ENCODE measurements at regions not wholly inside any gene's neighbourhood (a gene's known extent, or its start where the extent isn't known, plus 50 kb on each side); places are given as distances from the start of the nearest gene placed in this dataset.

DNA sequence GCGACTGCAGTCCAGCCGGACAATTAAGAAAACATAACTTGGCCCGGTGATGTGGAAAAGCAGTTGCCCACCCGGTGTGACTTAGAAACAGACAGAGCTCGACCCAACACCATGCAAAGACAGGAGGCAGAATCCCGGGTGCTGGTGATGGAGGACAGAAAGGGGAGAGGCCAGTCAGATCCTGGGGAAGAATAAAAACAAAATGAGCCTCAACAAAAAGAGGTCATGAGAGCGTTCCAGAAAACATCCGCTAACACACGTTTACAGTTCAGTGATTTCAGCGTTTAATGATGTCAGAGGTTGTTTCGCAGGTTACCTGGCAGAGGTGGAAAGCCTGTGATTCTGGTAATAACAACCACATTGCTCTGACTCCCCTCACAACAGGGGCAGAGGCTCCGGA lies 111.9 kb downstream of the OSR1 start:
- no peak overlapping the region for H3K4me3 ChIP-seq
- no peak for TF ChIP-seq POLR2AphosphoS5 (IDR thresholded peaks at IDR 0.05)
- no peak for TF ChIP-seq EP300 (IDR thresholded peaks at IDR 0.05; ENCODE audit: low read depth)
- TF ChIP-seq, protein P1, sequence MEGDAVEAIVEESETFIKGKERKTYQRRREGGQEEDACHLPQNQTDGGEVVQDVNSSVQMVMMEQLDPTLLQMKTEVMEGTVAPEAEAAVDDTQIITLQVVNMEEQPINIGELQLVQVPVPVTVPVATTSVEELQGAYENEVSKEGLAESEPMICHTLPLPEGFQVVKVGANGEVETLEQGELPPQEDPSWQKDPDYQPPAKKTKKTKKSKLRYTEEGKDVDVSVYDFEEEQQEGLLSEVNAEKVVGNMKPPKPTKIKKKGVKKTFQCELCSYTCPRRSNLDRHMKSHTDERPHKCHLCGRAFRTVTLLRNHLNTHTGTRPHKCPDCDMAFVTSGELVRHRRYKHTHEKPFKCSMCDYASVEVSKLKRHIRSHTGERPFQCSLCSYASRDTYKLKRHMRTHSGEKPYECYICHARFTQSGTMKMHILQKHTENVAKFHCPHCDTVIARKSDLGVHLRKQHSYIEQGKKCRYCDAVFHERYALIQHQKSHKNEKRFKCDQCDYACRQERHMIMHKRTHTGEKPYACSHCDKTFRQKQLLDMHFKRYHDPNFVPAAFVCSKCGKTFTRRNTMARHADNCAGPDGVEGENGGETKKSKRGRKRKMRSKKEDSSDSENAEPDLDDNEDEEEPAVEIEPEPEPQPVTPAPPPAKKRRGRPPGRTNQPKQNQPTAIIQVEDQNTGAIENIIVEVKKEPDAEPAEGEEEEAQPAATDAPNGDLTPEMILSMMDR (IDR thresholded peaks at IDR 0.05) = no peak
- TF ChIP-seq POLR2A (IDR thresholded peaks at IDR 0.05) = no peak
- no peaks in the 10 kb centered on the region for H3K9me3 ChIP-seq
- H3K27me3 ChIP-seq = no peaks in the 10 kb centered on the region
- in situ Hi-C loops (cut with MboI; ENCODE audit: low pct_ligation_motif_present in 1 of 4, low pct_unique_long_range_greater_than_20kb in 1 of 4, low sequenced_read_pairs in 3 of 4) (no loop called here), intact Hi-C loops (cut with DNase I; ENCODE audit: low total_unique reads) (no loop called here)
- 70 to 78% methylated on average over 10 to 12 of the region's 12 CpGs for WGBS, 2 donors (ENCODE audit: low coverage in 1 of 2)
- H3K4me1 ChIP-seq = no peaks in the 10 kb centered on the region
- no peak overlapping the region for H3K27ac ChIP-seq
- DNase-seq = no peak
- H3K36me3 ChIP-seq = no peaks in the 10 kb centered on the region

DNA sequence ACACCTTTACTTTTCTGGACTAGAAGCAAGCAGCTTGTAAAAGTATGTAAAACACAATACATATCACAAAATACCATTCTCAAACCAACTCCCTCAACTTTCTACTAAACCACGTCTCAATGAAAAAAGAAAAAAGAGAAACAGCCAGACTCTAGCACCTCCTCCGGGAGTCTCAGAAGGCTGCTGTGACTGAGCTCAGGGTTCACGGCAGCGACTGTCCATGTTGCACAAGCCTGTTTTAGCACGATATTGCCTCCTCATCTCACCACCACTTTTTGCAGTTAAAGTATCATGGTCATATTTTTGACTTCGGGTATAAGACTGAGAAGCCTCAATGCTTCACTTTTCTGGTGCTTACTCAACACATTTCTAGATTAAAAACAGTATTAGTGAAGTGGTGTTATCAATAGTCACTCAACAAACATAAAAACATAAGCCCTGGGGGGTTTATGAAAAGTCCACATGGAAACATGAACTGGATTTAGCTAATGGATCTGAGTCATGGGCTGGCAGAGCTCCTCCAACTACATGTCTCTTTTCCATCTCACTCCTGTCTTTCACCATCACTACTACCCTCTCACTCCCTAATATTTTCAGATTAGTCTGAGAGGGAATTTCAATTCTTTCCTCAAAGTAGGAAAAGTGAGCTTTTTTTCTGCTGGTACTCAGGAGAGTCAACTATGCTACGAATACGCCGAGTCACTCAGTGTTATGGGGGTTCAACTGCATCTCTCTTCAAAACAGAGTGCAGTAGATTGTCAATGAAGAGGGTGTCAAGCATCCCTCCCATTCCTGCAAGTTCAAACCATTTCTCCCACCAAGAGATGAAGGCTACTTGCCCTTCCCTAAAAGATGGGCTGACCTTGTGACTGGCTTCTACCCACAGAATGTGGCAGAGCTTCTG lies 113.7 kb downstream of the OSR1 start:
- Histone ChIP-seq H3K36me3 (no peaks in the 10 kb centered on the region), H3K9me3 (no peaks in the 10 kb centered on the region), H3K4me3 (no peak overlapping the region), H3K4me1 (no peaks in the 10 kb centered on the region), H3K27ac (no peak overlapping the region), H3K27me3 (no peaks in the 10 kb centered on the region)
- intact Hi-C loops (cut with DNase I; ENCODE audit: low total_unique reads) (no loop called here), in situ Hi-C loops (cut with MboI; ENCODE audit: low pct_ligation_motif_present in 1 of 4, low pct_unique_long_range_greater_than_20kb in 1 of 4, low sequenced_read_pairs in 3 of 4) (no loop called here)
- WGBS, 2 donors (ENCODE audit: low coverage in 1 of 2) = 73 to 83% methylated on average over 6 to 9 of the region's 9 CpGs
- TF ChIP-seq, protein P1 (IDR thresholded peaks at IDR 0.05) = no peak
- TF ChIP-seq POLR2AphosphoS5 (IDR thresholded peaks at IDR 0.05) (no peak), POLR2A (IDR thresholded peaks at IDR 0.05) (no peak), EP300 (IDR thresholded peaks at IDR 0.05; ENCODE audit: low read depth) (no peak)
- no peak for DNase-seq

DNA sequence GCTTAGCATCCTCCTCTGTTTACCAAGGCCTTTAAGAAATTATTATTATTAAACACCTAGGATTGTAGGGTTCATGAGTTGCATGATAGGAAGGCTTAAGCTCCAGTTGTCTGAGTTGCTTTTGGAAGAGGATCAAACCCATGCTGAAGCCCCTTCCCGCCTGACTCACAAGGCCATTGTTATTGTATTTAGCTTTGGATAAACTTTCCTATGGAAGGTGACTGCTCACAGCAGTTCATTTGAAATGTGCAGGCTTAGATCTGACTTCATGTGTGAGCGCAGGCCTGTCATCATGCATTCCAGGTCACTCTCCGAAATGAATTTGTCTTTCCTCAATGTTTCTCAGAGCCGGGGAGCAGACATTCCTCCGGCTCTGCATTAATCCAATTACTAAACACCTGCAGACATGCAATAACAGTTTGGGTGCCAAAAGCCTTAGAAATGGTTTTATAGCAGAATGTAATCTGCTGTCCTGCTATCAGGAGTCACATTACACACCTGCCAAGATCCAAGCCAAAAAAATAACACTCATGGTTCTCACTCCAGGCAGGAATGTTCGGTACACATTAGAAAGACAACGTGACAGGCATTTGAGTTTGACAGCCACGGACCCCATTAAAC lies 119.9 kb downstream of the OSR1 start:
- Histone ChIP-seq H3K36me3 (no peaks in the 10 kb centered on the region), H3K27me3 (no peaks in the 10 kb centered on the region), H3K4me3 (no peak overlapping the region), H3K9me3 (no peaks in the 10 kb centered on the region), H3K4me1 (no peaks in the 10 kb centered on the region), H3K27ac (no peak overlapping the region)
- no peak for DNase-seq
- no peak for TF ChIP-seq EP300 (IDR thresholded peaks at IDR 0.05; ENCODE audit: low read depth)
- TF ChIP-seq, protein P1 (IDR thresholded peaks at IDR 0.05) = no peak
- TF ChIP-seq POLR2A (IDR thresholded peaks at IDR 0.05) = no peak
- TF ChIP-seq POLR2AphosphoS5 (IDR thresholded peaks at IDR 0.05) = no peak
- 50 to 54% methylated on average over 6 to 8 of the region's 8 CpGs for WGBS, 2 donors (ENCODE audit: low coverage in 1 of 2)
- intact Hi-C loops (cut with DNase I; ENCODE audit: low total_unique reads) = no loop called here
- in situ Hi-C loops (cut with MboI; ENCODE audit: low pct_ligation_motif_present in 1 of 4, low pct_unique_long_range_greater_than_20kb in 1 of 4, low sequenced_read_pairs in 3 of 4) = no loop called here

DNA sequence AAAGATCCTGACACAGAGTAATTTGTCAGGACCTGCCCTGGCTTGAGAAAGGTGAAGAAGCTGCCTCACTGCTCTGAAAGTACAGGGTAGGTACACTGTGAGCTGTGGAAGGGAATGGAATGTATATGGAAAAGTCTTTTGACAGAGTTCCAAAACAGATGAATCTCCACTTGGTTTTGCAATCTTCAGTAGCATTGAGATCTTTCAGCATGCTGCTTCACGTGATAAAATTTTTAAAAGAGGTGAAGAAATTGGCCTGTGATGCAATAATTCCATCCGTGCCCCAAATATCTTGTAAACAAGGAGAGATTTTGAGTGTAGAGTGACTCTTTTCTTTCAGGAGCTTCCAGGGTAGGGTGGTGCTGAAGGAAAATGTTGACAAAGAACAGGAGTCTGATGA lies 123.1 kb downstream of the OSR1 start:
- TF ChIP-seq, protein P1 (IDR thresholded peaks at IDR 0.05) = no peak
- no peak for TF ChIP-seq EP300 (IDR thresholded peaks at IDR 0.05; ENCODE audit: low read depth)
- TF ChIP-seq POLR2A (IDR thresholded peaks at IDR 0.05) = no peak
- peak in 1 of 3 donors; percentile 28 for TF ChIP-seq POLR2AphosphoS5 (IDR thresholded peaks at IDR 0.05)
- no peaks in the 10 kb centered on the region for H3K27me3 ChIP-seq
- no peaks in the 10 kb centered on the region for H3K36me3 ChIP-seq
- intact Hi-C loops (cut with DNase I; ENCODE audit: low total_unique reads) = no loop called here
- no peaks in the 10 kb centered on the region for H3K4me1 ChIP-seq
- whole genome bisulfite sequencing, 2 donors (ENCODE audit: low coverage in 1 of 2) = 62% methylated on average over 2 of the region's 2 CpGs; no CpG with 5 or more reads in 1 of the 2 donors
- DNase-seq = no peak
- in situ Hi-C loops (cut with MboI; ENCODE audit: low pct_ligation_motif_present in 1 of 4, low pct_unique_long_range_greater_than_20kb in 1 of 4, low sequenced_read_pairs in 3 of 4) = no loop called here
- H3K27ac ChIP-seq = no peak overlapping the region
- no peaks in the 10 kb centered on the region for H3K9me3 ChIP-seq
- H3K4me3 ChIP-seq = no peak overlapping the region
